GM23338 (cell line): ENCODE measurements at regions not wholly inside any gene's neighbourhood (a gene's known extent, or its start where the extent isn't known, plus 50 kb on each side); places are given as distances from the start of the nearest gene placed in this dataset.

Experiments used
- ATAC-seq: fragments of 200-7000 bp; cut with Tn5 transposase; 3 replicates; pipeline ENCODE4 v1.9.1; 2020
- DNase-seq: peaks from one replicate; pipeline ENCODE4 v3.0.0-alpha.2; 2015; ENCODE audit warnings: low spot score
- H2AFZ ChIP-seq: fragments of 200-600 bp; sonication (generic); 2 replicates; pipeline ENCODE4 v1.8.0; 2016; ENCODE audit warnings: antibody characterized with exemption, mild to moderate bottlenecking, moderate library complexity
- H3F3A ChIP-seq: fragments of 200-600 bp; sonication (generic); replicated peaks from 2 replicates; pipeline ENCODE4 v1.8.0; 2017; ENCODE audit warnings: antibody characterized with exemption, mixed run types, low read depth
- H3K27ac ChIP-seq: fragments of 200-600 bp; sonication (generic); 2 replicates; pipeline ENCODE4 v1.6.1; 2016; ENCODE audit warnings: low read depth
- H3K27me3 ChIP-seq: fragments of 200-600 bp; sonication (generic); 2 replicates; pipeline ENCODE4 v1.8.0; 2016; ENCODE audit warnings: mild to moderate bottlenecking, mixed run types, moderate library complexity; ENCODE audit not compliant: insufficient read depth
- H3K36me3 ChIP-seq: fragments of 200-600 bp; sonication (generic); 2 replicates; pipeline ENCODE4 v1.8.0; 2016; ENCODE audit warnings: mild to moderate bottlenecking; ENCODE audit not compliant: insufficient read depth
- H3K4me1 ChIP-seq: fragments of 200-600 bp; sonication (generic); 2 replicates; pipeline ENCODE4 v1.8.0; 2016; ENCODE audit warnings: mild to moderate bottlenecking, moderate library complexity; ENCODE audit not compliant: insufficient read depth
- H3K4me2 ChIP-seq: fragments of 200-600 bp; sonication (generic); 2 replicates; pipeline ENCODE4 v1.7.1; 2017; ENCODE audit warnings: mixed run types
- H3K4me3 ChIP-seq: fragments of 200-600 bp; sonication (generic); 2 replicates; pipeline ENCODE4 v1.6.1; 2016; ENCODE audit warnings: mixed run types
- H3K79me2 ChIP-seq: fragments of 200-600 bp; sonication (generic); replicated peaks from 2 replicates; pipeline ENCODE4 v1.8.0; 2017; ENCODE audit warnings: mild to moderate bottlenecking; ENCODE audit not compliant: insufficient read depth
- H3K9me2 ChIP-seq: fragments of 200-600 bp; sonication (generic); 2 replicates; pipeline ENCODE4 v1.8.0; 2017; ENCODE audit not compliant: insufficient read depth
- H4K20me1 ChIP-seq: fragments of 200-600 bp; sonication (generic); replicated peaks from 2 replicates; pipeline ENCODE4 v1.8.0; 2017; ENCODE audit warnings: mild to moderate bottlenecking; ENCODE audit not compliant: insufficient read depth
- H3K27ac Mint-ChIP-seq: 2 replicates; pipeline ENCODE4 v1.8.0; 2020; ENCODE audit warnings: inconsistent platforms, mild to moderate bottlenecking, moderate library complexity, mixed read lengths
- H3K27me3 Mint-ChIP-seq: 3 replicates; pipeline ENCODE4 v1.8.0; 2022; ENCODE audit warnings: low read depth, mild to moderate bottlenecking, moderate library complexity, mixed read lengths, inconsistent platforms; ENCODE audit not compliant: insufficient read depth, poor library complexity
- H3K36me3 Mint-ChIP-seq: 3 replicates; pipeline ENCODE4 v1.8.0; 2021; ENCODE audit warnings: low read depth, mild to moderate bottlenecking, inconsistent platforms, moderate library complexity, mixed read lengths
- H3K4me1 Mint-ChIP-seq: 3 replicates; pipeline ENCODE4 v1.8.0; 2020; ENCODE audit warnings: mild to moderate bottlenecking, inconsistent platforms, mixed read lengths
- H3K4me3 Mint-ChIP-seq: 3 replicates; pipeline ENCODE4 v1.8.0; 2021; ENCODE audit warnings: moderate library complexity, mild to moderate bottlenecking, inconsistent platforms, mixed read lengths
- H3K9me3 Mint-ChIP-seq: 3 replicates; pipeline ENCODE4 v1.8.0; 2020; ENCODE audit warnings: moderate library complexity, mild to moderate bottlenecking, inconsistent platforms, mixed read lengths
- CREB1 ChIP-seq: fragments of 250-450 bp; sonication (Bioruptor Pico); IDR thresholded peaks from 2 replicates; pipeline ENCODE4 v1.5.0; 2020; ENCODE audit warnings: low read depth, mild to moderate bottlenecking, moderate library complexity
- CTCF ChIP-seq, 2 experiments: fragments of 200-600 bp in 1 of 2; sonication (generic) in 1 of 2; conservative IDR thresholded peaks; 2 replicates each; pipeline versions ENCODE4 v1.5.1 to v1.6.1; 2016 to 2017; ENCODE audit warnings: antibody characterized with exemption in 2 of 2, low read depth in 2 of 2, mild to moderate bottlenecking in 2 of 2, moderate library complexity in 1 of 2
- ETS1 ChIP-seq: IDR thresholded peaks from 2 replicates; pipeline ENCODE4 v1.6.1; 2016; ENCODE audit warnings: antibody characterized with exemption
- EZH2 ChIP-seq: fragments of 200-600 bp; sonication (generic); IDR thresholded peaks from one replicate; pipeline ENCODE4 v1.8.0; 2017; ENCODE audit warnings: antibody characterized with exemption, mild to moderate bottlenecking, low read depth; ENCODE audit not compliant: unreplicated experiment
- EZH2phosphoT487 ChIP-seq: fragments of 200-600 bp; sonication (generic); IDR thresholded peaks from one replicate; pipeline ENCODE4 v1.8.1; 2018; ENCODE audit warnings: antibody characterized with exemption; ENCODE audit not compliant: unreplicated experiment
- JUNB ChIP-seq: IDR thresholded peaks from one replicate; pipeline ENCODE4 v1.6.1; 2016; ENCODE audit warnings: antibody characterized with exemption; ENCODE audit not compliant: unreplicated experiment
- NANOG ChIP-seq: IDR thresholded peaks from 2 replicates; pipeline ENCODE4 v1.6.1; 2016; ENCODE audit warnings: antibody characterized with exemption, borderline replicate concordance
- POLR2AphosphoS5 ChIP-seq: IDR thresholded peaks from 2 replicates; pipeline ENCODE4 v1.6.1; 2016; ENCODE audit warnings: antibody characterized with exemption, low read depth
- REST ChIP-seq: IDR thresholded peaks from one replicate; pipeline ENCODE4 v1.6.1; 2018; ENCODE audit warnings: antibody characterized with exemption; ENCODE audit not compliant: unreplicated experiment
- STAT1 ChIP-seq: IDR thresholded peaks from one replicate; pipeline ENCODE4 v1.6.1; 2016; ENCODE audit warnings: antibody characterized with exemption; ENCODE audit not compliant: unreplicated experiment
- ZNF114 ChIP-seq: fragments of 250-450 bp; sonication (Bioruptor Pico); IDR thresholded peaks from 2 replicates; pipeline ENCODE4 v1.5.0; 2020; ENCODE audit warnings: mild to moderate bottlenecking, moderate library complexity
- ZNF331 ChIP-seq: fragments of 250-450 bp; sonication (Bioruptor Pico); IDR thresholded peaks from 2 replicates; pipeline ENCODE4 v1.5.0; 2020; ENCODE audit warnings: low read depth, mild to moderate bottlenecking, moderate library complexity
- ZNF462 ChIP-seq: fragments of 250-450 bp; sonication (Bioruptor Pico); IDR thresholded peaks from 2 replicates; pipeline ENCODE4 v1.5.0; 2020; ENCODE audit warnings: mild to moderate bottlenecking, moderate library complexity

- Histone ChIP-seq H3K27me3 (no peaks in the 10 kb centered on the region), H3K4me3 (no peak overlapping the region), H3K4me2 (no peak overlapping the region), H4K20me1 (no peaks in the 10 kb centered on the region), H3K79me2 (no peaks in the 10 kb centered on the region), H3F3A (no peaks in the 10 kb centered on the region), H3K9me2 (no peaks in the 10 kb centered on the region), H3K27ac (no peak overlapping the region), H3K4me1 (no peaks in the 10 kb centered on the region; the same call in 1 of the 2 replicates), H3K36me3 (no peaks in the 10 kb centered on the region; the same call in 1 of the 2 replicates), H2AFZ (no peak overlapping the region)
- TF ChIP-seq EZH2 (no peak), REST (no peak), ZNF114 (no peak), EZH2phosphoT487 (no peak), STAT1 (no peak), CREB1 (CRISPR knock-in tag) (no peak), CTCF (conservative IDR thresholded peaks at IDR 0.05; ENCODE audit: low read depth in 2 of 2) (no peak), ZNF462 (no peak), JUNB (no peak), POLR2AphosphoS5 (no peak), ETS1 (no peak), NANOG (no peak), ZNF331 (CRISPR knock-in tag) (no peak)
- peaks cover 28% of the 10 kb centered on the region for H3K36me3 Mint-ChIP-seq
- ATAC-seq (no peak), DNase-seq (no peak)
- H3K9me3 Mint-ChIP-seq = peaks cover 2% of the 10 kb centered on the region; the same call in 1 of the 3 replicates
- H3K27me3 Mint-ChIP-seq = peaks cover 9% of the 10 kb centered on the region
- no peak overlapping the region for H3K27ac Mint-ChIP-seq
- no peak overlapping the region for H3K4me3 Mint-ChIP-seq
- H3K4me1 Mint-ChIP-seq = peaks cover 17% of the 10 kb centered on the region
These were observed 173.0 kb downstream of the KATNIP start for GRCh38 chr16:27722892-27723450.
